ENCODE measurements at regions not wholly inside any gene's neighbourhood (a gene's known extent, or its start where the extent isn't known, plus 50 kb on each side); places are given as distances from the start of the nearest gene placed in this dataset.

GRCh38 chr6:149224399-149224798 lies 93.1 kb upstream of the TAB2 start:
- TF ChIP-seq, protein P1, sequence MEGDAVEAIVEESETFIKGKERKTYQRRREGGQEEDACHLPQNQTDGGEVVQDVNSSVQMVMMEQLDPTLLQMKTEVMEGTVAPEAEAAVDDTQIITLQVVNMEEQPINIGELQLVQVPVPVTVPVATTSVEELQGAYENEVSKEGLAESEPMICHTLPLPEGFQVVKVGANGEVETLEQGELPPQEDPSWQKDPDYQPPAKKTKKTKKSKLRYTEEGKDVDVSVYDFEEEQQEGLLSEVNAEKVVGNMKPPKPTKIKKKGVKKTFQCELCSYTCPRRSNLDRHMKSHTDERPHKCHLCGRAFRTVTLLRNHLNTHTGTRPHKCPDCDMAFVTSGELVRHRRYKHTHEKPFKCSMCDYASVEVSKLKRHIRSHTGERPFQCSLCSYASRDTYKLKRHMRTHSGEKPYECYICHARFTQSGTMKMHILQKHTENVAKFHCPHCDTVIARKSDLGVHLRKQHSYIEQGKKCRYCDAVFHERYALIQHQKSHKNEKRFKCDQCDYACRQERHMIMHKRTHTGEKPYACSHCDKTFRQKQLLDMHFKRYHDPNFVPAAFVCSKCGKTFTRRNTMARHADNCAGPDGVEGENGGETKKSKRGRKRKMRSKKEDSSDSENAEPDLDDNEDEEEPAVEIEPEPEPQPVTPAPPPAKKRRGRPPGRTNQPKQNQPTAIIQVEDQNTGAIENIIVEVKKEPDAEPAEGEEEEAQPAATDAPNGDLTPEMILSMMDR (IDR thresholded peaks at IDR 0.05): no peak
- TF ChIP-seq EP300 (IDR thresholded peaks at IDR 0.05) (no peak), POLR2A (IDR thresholded peaks at IDR 0.05) (no peak)
